SK-N-SH (cell line): ENCODE measurements at regions not wholly inside any gene's neighbourhood (a gene's known extent, or its start where the extent isn't known, plus 50 kb on each side); places are given as distances from the start of the nearest gene placed in this dataset.

Source experiments
- CTCF ChIA-PET: fragments of 300-600, 350-600 bp; formaldehyde crosslinking; extraction: SDS; loops from one replicate; lab custom pipeline; 2021; lab: Yijun Ruan, JAX
- POLR2A ChIA-PET: fragments of 350-600 bp; sonication (Branson Sonifier 250); formaldehyde crosslinking; extraction: SDS; loops from one replicate; lab custom pipeline; 2020; ENCODE audit warnings: antibody characterized with exemption, inconsistent platforms; lab: Yijun Ruan, JAX
- DNase-seq: peaks from one replicate; pipeline ENCODE4 v3.0.0; 2012
- H2AFZ ChIP-seq: fragments of 200-600 bp; sonication (generic); 2 replicates; pipeline ENCODE4 v1.8.1; 2016; ENCODE audit warnings: antibody characterized with exemption, mild to moderate bottlenecking, low read depth
- H3F3A ChIP-seq: fragments of 200-600 bp; sonication (generic); replicated peaks from 2 replicates; pipeline ENCODE3; 2016; ENCODE audit warnings: antibody characterized with exemption, mild to moderate bottlenecking; ENCODE audit not compliant: insufficient read depth
- H3K27ac ChIP-seq, 2 experiments: fragments of 200-500 bp in 1 of 2; fragments of 200-600 bp in 1 of 2; sonication (Bioruptor generic) in 1 of 2; sonication (generic), shearing (Covaris generic) in 1 of 2; 2 replicates each; pipeline versions ENCODE4 v1.5.1 to v1.6.1; 2014 to 2016; ENCODE audit warnings: low read depth in 2 of 2, inconsistent platforms in 1 of 2, low read length in 1 of 2, mild to moderate bottlenecking in 1 of 2, mixed read lengths in 1 of 2
- H3K27me3 ChIP-seq: fragments of 200-600 bp; sonication (generic), shearing (Covaris generic); 2 replicates; pipeline ENCODE4 v1.6.1; 2016; ENCODE audit warnings: mixed run types; ENCODE audit not compliant: insufficient read depth
- H3K36me3 ChIP-seq, 2 experiments: fragments of 200-500 bp in 1 of 2; fragments of 200-600 bp in 1 of 2; sonication (Bioruptor generic) in 1 of 2; sonication (generic) in 1 of 2; replicated peaks in 1 of 2; 2 replicates each; pipeline versions ENCODE3 to v1.5.1; 2014 to 2016; ENCODE audit warnings: low read length in 1 of 2, mild to moderate bottlenecking in 1 of 2; ENCODE audit not compliant: insufficient read depth in 2 of 2, control insufficient read depth in 1 of 2
- H3K4me1 ChIP-seq, 2 experiments: fragments of 200-500 bp in 1 of 2; fragments of 200-600 bp in 1 of 2; sonication (Bioruptor generic) in 1 of 2; sonication (generic), shearing (Covaris generic) in 1 of 2; 2 replicates each; pipeline versions ENCODE4 v1.5.1 to v1.6.1; 2014 to 2016; ENCODE audit warnings: low read depth in 1 of 2, low read length in 1 of 2, mixed run types in 1 of 2; ENCODE audit not compliant: insufficient read depth in 2 of 2, control insufficient read depth in 1 of 2
- H3K4me2 ChIP-seq: fragments of 200-600 bp; sonication (generic), shearing (Covaris generic); 2 replicates; pipeline ENCODE4 v1.6.1; 2017; ENCODE audit warnings: mixed run types
- H3K4me3 ChIP-seq, 2 experiments: fragments of 200-500 bp in 1 of 2; fragments of 200-600 bp in 1 of 2; sonication (Bioruptor generic) in 1 of 2; sonication (generic), shearing (Covaris generic) in 1 of 2; 2 replicates each; pipeline versions ENCODE4 v1.5.1 to v1.8.1; 2014 to 2016; ENCODE audit warnings: low read depth in 2 of 2, inconsistent platforms in 1 of 2, low read length in 1 of 2, mild to moderate bottlenecking in 1 of 2, mixed read lengths in 1 of 2, moderate library complexity in 1 of 2
- H3K79me2 ChIP-seq: fragments of 200-600 bp; sonication (generic); 2 replicates; pipeline ENCODE4 v1.8.1; 2017; ENCODE audit warnings: mild to moderate bottlenecking; ENCODE audit not compliant: insufficient read depth
- H3K9ac ChIP-seq: fragments of 200-600 bp; sonication (generic); 2 replicates; pipeline ENCODE4 v1.6.1; 2017; ENCODE audit warnings: mixed run types
- H3K9me2 ChIP-seq: fragments of 200-600 bp; sonication (generic); 2 replicates; pipeline ENCODE4 v1.6.1; 2017; ENCODE audit warnings: mixed run types
- H3K9me3 ChIP-seq: fragments of 200-600 bp; sonication (generic); 2 replicates; pipeline ENCODE4 v1.6.1; 2017; ENCODE audit warnings: mixed run types, mild to moderate bottlenecking, moderate library complexity
- H4K20me1 ChIP-seq: fragments of 200-600 bp; sonication (generic); 2 replicates; pipeline ENCODE4 v1.6.1; 2017; ENCODE audit warnings: mild to moderate bottlenecking, mixed run types; ENCODE audit not compliant: insufficient read depth
- CHD2 ChIP-seq: fragments of 150-350 bp; IDR thresholded peaks from 2 replicates; pipeline ENCODE4 v1.6.1; 2018; ENCODE audit warnings: low read length; ENCODE audit not compliant: partially characterized antibody
- CTCF ChIP-seq: fragments of 200-600 bp; sonication (generic); IDR thresholded peaks from 2 replicates; pipeline ENCODE4 v1.6.1; 2017; ENCODE audit warnings: antibody characterized with exemption, mild to moderate bottlenecking, moderate library complexity
- ELF1 ChIP-seq: IDR thresholded peaks from 2 replicates; pipeline ENCODE4 v1.4.0; 2012
- EP300 ChIP-seq, 2 experiments: IDR thresholded peaks; 2 replicates each; pipeline versions ENCODE4 v1.4.0 to v1.6.1; 2012; ENCODE audit warnings: borderline replicate concordance in 1 of 2, low read depth in 1 of 2, low read length in 1 of 2
- FOSL2 ChIP-seq: IDR thresholded peaks from 2 replicates; pipeline ENCODE4 v1.4.0; 2012; ENCODE audit warnings: low read depth, mild to moderate bottlenecking, moderate library complexity, borderline replicate concordance
- FOXM1 ChIP-seq: IDR thresholded peaks from 2 replicates; pipeline ENCODE4 v1.4.0; 2012; ENCODE audit warnings: low read depth, mild to moderate bottlenecking
- GATA2 ChIP-seq: sonication (generic); formaldehyde crosslinking; IDR thresholded peaks from 2 replicates; pipeline ENCODE4 v1.5.0; 2020; ENCODE audit warnings: mild to moderate bottlenecking, missing genetic modification reagents
- IRF3 ChIP-seq: fragments of 150-350 bp; IDR thresholded peaks from 2 replicates; pipeline ENCODE4 v1.6.1; 2016; ENCODE audit warnings: mild to moderate bottlenecking, low read depth, low read length
- JUND ChIP-seq: IDR thresholded peaks from 2 replicates; pipeline ENCODE4 v1.4.0; 2012
- MEF2A ChIP-seq: IDR thresholded peaks from 2 replicates; pipeline ENCODE4 v1.4.0; 2012; ENCODE audit warnings: low read depth, borderline replicate concordance
- NFIC ChIP-seq: IDR thresholded peaks from 2 replicates; pipeline ENCODE4 v1.4.0; 2012; ENCODE audit warnings: borderline replicate concordance
- PBX3 ChIP-seq: IDR thresholded peaks from 2 replicates; pipeline ENCODE4; 2012
- RCOR1 ChIP-seq: fragments of 150-350 bp; IDR thresholded peaks from 2 replicates; pipeline ENCODE4 v1.6.1; 2017; ENCODE audit warnings: antibody characterized with exemption, low read length
- RFX5 ChIP-seq: IDR thresholded peaks from 2 replicates; pipeline ENCODE4 v1.6.1; 2012; ENCODE audit warnings: mild to moderate bottlenecking, improper control_type of control experiment, low read length
- RXRA ChIP-seq: IDR thresholded peaks from 2 replicates; pipeline ENCODE4 v1.4.0; 2012; ENCODE audit warnings: low read depth, mild to moderate bottlenecking, borderline replicate concordance
- SIN3A ChIP-seq: IDR thresholded peaks from 2 replicates; pipeline ENCODE4 v1.6.1; 2012; ENCODE audit warnings: low read depth, mild to moderate bottlenecking, low read length, moderate library complexity, borderline replicate concordance
- SMC3 ChIP-seq: IDR thresholded peaks from 2 replicates; pipeline ENCODE4 v1.6.1; 2012; ENCODE audit warnings: low read depth, low read length, improper control_type of control experiment
- TAF1 ChIP-seq: IDR thresholded peaks from 2 replicates; pipeline ENCODE4 v1.6.1; 2012; ENCODE audit warnings: low read depth, mild to moderate bottlenecking, low read length, moderate library complexity, borderline replicate concordance
- TEAD4 ChIP-seq: IDR thresholded peaks from 2 replicates; pipeline ENCODE4 v1.4.0; 2012; ENCODE audit warnings: mild to moderate bottlenecking, borderline replicate concordance; ENCODE audit not compliant: insufficient read depth
- USF2 ChIP-seq: fragments of 150-350 bp; IDR thresholded peaks from 2 replicates; pipeline ENCODE4 v1.6.1; 2017; ENCODE audit warnings: antibody characterized with exemption, low read length, low read depth, borderline replicate concordance
- WGBS: methylation state at CpG from one replicate; pipeline ENCODE4 v1.1.6; 2017; ENCODE audit warnings: low lambda C conversion rate; 5-methylcytosine and 5-hydroxymethylcytosine counted together

- Histone ChIP-seq H4K20me1 (no peaks in the 10 kb centered on the region), H3K79me2 (no peaks in the 10 kb centered on the region), H3K27me3 (no peaks in the 10 kb centered on the region), H3K4me3 (no peak overlapping the region), H3F3A (no peaks in the 10 kb centered on the region), H3K9me2 (no peaks in the 10 kb centered on the region), H3K36me3 (no peaks in the 10 kb centered on the region), H3K27ac (no peak overlapping the region), H2AFZ (no peak overlapping the region)
- CTCF ChIA-PET: no interaction called here
- TF ChIP-seq FOSL2: no peak
- TF ChIP-seq TAF1: no peak
- no peak for TF ChIP-seq IRF3
- TF ChIP-seq CTCF: no peak
- no peak for TF ChIP-seq GATA2 (CRISPR knock-in tag)
- no peak for TF ChIP-seq RFX5
- TF ChIP-seq MEF2A: no peak
- TF ChIP-seq RCOR1: no peak
- TF ChIP-seq RXRA: no peak
- TF ChIP-seq, all 33 proteins: peak for 0
- no peaks in the 10 kb centered on the region for H3K9me3 ChIP-seq
- no peak for DNase-seq
- WGBS: 2% methylated on average over 3 of the region's 3 CpGs
- H3K9ac ChIP-seq: no peak overlapping the region
- H3K4me2 ChIP-seq: no peak overlapping the region
- H3K4me1 ChIP-seq: no peaks in the 10 kb centered on the region
- POLR2A ChIA-PET: no interaction called here
Observed at GRCh38 chr14:38589747-38590350, 334.0 kb upstream of the CLEC14A start.

- TF ChIP-seq USF2 (no peak), TEAD4 (no peak), CTCF (no peak), MEF2A (no peak), FOXM1 (no peak), RFX5 (no peak), SIN3A (no peak), TAF1 (no peak), ELF1 (no peak), EP300 (IDR thresholded peaks at IDR 0.05; ENCODE audit: borderline replicate concordance in 1 of 2, low read depth in 1 of 2, low read length in 1 of 2) (no peak), JUND (no peak), SMC3 (no peak), CHD2 (no peak), PBX3 (no peak), NFIC (no peak)
- Histone ChIP-seq H3F3A (no peaks in the 10 kb centered on the region), H3K27ac (no peak overlapping the region), H3K4me2 (no peak overlapping the region), H3K27me3 (no peaks in the 10 kb centered on the region), H4K20me1 (no peaks in the 10 kb centered on the region), H3K9me3 (no peaks in the 10 kb centered on the region), H3K4me1 (no peaks in the 10 kb centered on the region), H2AFZ (no peak overlapping the region), H3K79me2 (no peaks in the 10 kb centered on the region), H3K4me3 (no peak overlapping the region), H3K36me3 (no peaks in the 10 kb centered on the region), H3K9ac (no peak overlapping the region), H3K9me2 (no peaks in the 10 kb centered on the region)
- POLR2A ChIA-PET: no interaction called here
- 8% methylated on average over 1 of the region's 1 CpG for WGBS
- no peak for DNase-seq
- CTCF ChIA-PET: no interaction called here
Observed at GRCh38 chr14:38583471-38583870, 327.6 kb upstream of the CLEC14A start.
